ENCODE measurements at regions not wholly inside any gene's neighbourhood (a gene's known extent, or its start where the extent isn't known, plus 50 kb on each side); places are given as distances from the start of the nearest gene placed in this dataset.
A peak's percentile ranks its signal among the peaks of the same experiment; 100 is the strongest.

- DNase-seq (ENCODE audit: low spot score) = no peak
These were observed 195.0 kb downstream of the PHLDA1 start for GRCh38 chr12:75836533-75836932.

- DNase-seq (ENCODE audit: low spot score) = peak; percentile 91
These were observed 197.0 kb downstream of the PHLDA1 start for GRCh38 chr12:75834591-75834990.

GRCh38 chr12:75833268-75833667 lies 198.3 kb downstream of the PHLDA1 start:
- DNase-seq (ENCODE audit: low spot score) = no peak

- no peak for DNase-seq (ENCODE audit: low spot score)
These were observed 200.2 kb downstream of the PHLDA1 start for GRCh38 chr12:75831402-75831801.

- no peak for DNase-seq (ENCODE audit: low spot score)
These were observed 204.5 kb downstream of the PHLDA1 start for GRCh38 chr12:75827061-75827460.

- peak; percentile 98 for DNase-seq (ENCODE audit: low spot score)
These were observed 205.9 kb downstream of the PHLDA1 start for GRCh38 chr12:75825686-75826085.

- peak; percentile 81 for DNase-seq (ENCODE audit: low spot score)
These were observed 208.1 kb downstream of the PHLDA1 start for GRCh38 chr12:75823475-75823874.

- DNase-seq (ENCODE audit: low spot score) = no peak
These were observed 209.2 kb downstream of the PHLDA1 start for GRCh38 chr12:75822416-75822815.

GRCh38 chr12:75820848-75821578 lies 210.6 kb downstream of the PHLDA1 start:
- DNase-seq (ENCODE audit: low spot score) = no peak

GRCh38 chr12:75820071-75820470 lies 211.5 kb downstream of the PHLDA1 start:
- no peak for DNase-seq (ENCODE audit: low spot score)

GRCh38 chr12:75819512-75819911 lies 212.1 kb downstream of the PHLDA1 start:
- DNase-seq (ENCODE audit: low spot score) = peak; percentile 65

- peak; percentile 50 for DNase-seq (ENCODE audit: low spot score)
These were observed 212.7 kb downstream of the PHLDA1 start for GRCh38 chr12:75818863-75819262.

GRCh38 chr12:75816897-75817296 lies 214.7 kb downstream of the PHLDA1 start:
- peak; percentile 92 for DNase-seq (ENCODE audit: low spot score)

- DNase-seq (ENCODE audit: low spot score) = peak; percentile 52
These were observed 215.8 kb downstream of the PHLDA1 start for GRCh38 chr12:75815756-75816155.

- peak; percentile 96 for DNase-seq (ENCODE audit: low spot score)
These were observed 216.5 kb downstream of the PHLDA1 start for GRCh38 chr12:75814851-75815754.

GRCh38 chr12:75813072-75813471 lies 218.5 kb downstream of the PHLDA1 start:
- no peak for DNase-seq (ENCODE audit: low spot score)

GRCh38 chr12:75812271-75813018 lies 219.1 kb downstream of the PHLDA1 start:
- no peak for DNase-seq (ENCODE audit: low spot score)

GRCh38 chr12:75809746-75810145 lies 221.8 kb downstream of the PHLDA1 start:
- DNase-seq (ENCODE audit: low spot score) = no peak

GRCh38 chr12:75807494-75807893 lies 224.1 kb downstream of the PHLDA1 start:
- no peak for DNase-seq (ENCODE audit: low spot score)

- no peak for DNase-seq (ENCODE audit: low spot score)
These were observed 225.7 kb downstream of the PHLDA1 start for GRCh38 chr12:75805905-75806304.

GRCh38 chr12:75805320-75805719 lies 226.3 kb downstream of the PHLDA1 start:
- DNase-seq (ENCODE audit: low spot score) = no peak

- DNase-seq (ENCODE audit: low spot score) = no peak
These were observed 233.2 kb downstream of the PHLDA1 start for GRCh38 chr12:75798136-75798926.

All from kidney tubule cell (primary cell).